Endodermal cell (in vitro differentiated cells): ENCODE measurements at regions not wholly inside any gene's neighbourhood (a gene's known extent, or its start where the extent isn't known, plus 50 kb on each side); places are given as distances from the start of the nearest gene placed in this dataset.

Experiments
- DNase-seq: peaks from one replicate; pipeline ENCODE4 v3.0.0-alpha.2; 2017
- H3K27ac ChIP-seq: 2 replicates; pipeline ENCODE4 v1.5.1; 2013; ENCODE audit warnings: mild to moderate bottlenecking, low read depth, low read length, moderate library complexity
- H3K27me3 ChIP-seq: 2 replicates; pipeline ENCODE4 v1.6.1; 2013; ENCODE audit warnings: mild to moderate bottlenecking, low read length, moderate library complexity; ENCODE audit not compliant: insufficient read depth, control insufficient read depth, poor library complexity, severe bottlenecking
- H3K36me3 ChIP-seq: 2 replicates; pipeline ENCODE4 v1.7.0; 2013; ENCODE audit warnings: mild to moderate bottlenecking, low read length, moderate library complexity; ENCODE audit not compliant: control insufficient read depth, insufficient read depth
- H3K4me1 ChIP-seq: one replicate; pipeline ENCODE4 v1.7.0; 2013; ENCODE audit warnings: low read length; ENCODE audit not compliant: control insufficient read depth, insufficient read depth
- H3K4me3 ChIP-seq: 2 replicates; pipeline ENCODE4 v1.5.1; 2013; ENCODE audit warnings: mild to moderate bottlenecking, low read length, moderate library complexity
- H3K9ac ChIP-seq: 2 replicates; pipeline ENCODE4 v1.6.1; 2013; ENCODE audit warnings: mild to moderate bottlenecking, low read length, moderate library complexity; ENCODE audit not compliant: poor library complexity, severe bottlenecking; ENCODE audit errors: extremely low read depth
- H3K9me3 ChIP-seq: 2 replicates; pipeline ENCODE4 v1.6.1; 2013; ENCODE audit warnings: mild to moderate bottlenecking, low read length, moderate library complexity; ENCODE audit not compliant: control insufficient read depth
- H3K27ac Mint-ChIP-seq: 2 replicates; pipeline ENCODE4 v1.8.0; 2020; ENCODE audit warnings: mixed read lengths
- H3K27me3 Mint-ChIP-seq: 2 replicates; pipeline ENCODE4 v1.8.0; 2021; ENCODE audit warnings: mild to moderate bottlenecking, mixed read lengths; ENCODE audit not compliant: insufficient read depth
- H3K36me3 Mint-ChIP-seq: 2 replicates; pipeline ENCODE4 v1.8.0; 2020; ENCODE audit warnings: low read depth, mixed read lengths
- H3K4me1 Mint-ChIP-seq: 2 replicates; pipeline ENCODE4 v1.8.0; 2020; ENCODE audit warnings: mixed read lengths
- H3K4me3 Mint-ChIP-seq: 2 replicates; pipeline ENCODE4 v1.8.0; 2020; ENCODE audit warnings: mild to moderate bottlenecking, moderate library complexity, mixed read lengths
- H3K9me3 Mint-ChIP-seq: 2 replicates; pipeline ENCODE4 v1.8.0; 2020; ENCODE audit warnings: mild to moderate bottlenecking, mixed read lengths
- CTCF ChIP-seq: fragments of 200-600 bp; sonication (generic); conservative IDR thresholded peaks from 2 replicates; pipeline ENCODE4 v1.5.0; 2021; ENCODE audit warnings: antibody characterized with exemption, mild to moderate bottlenecking
- WGBS, 2 experiments: methylation state at CpG; one replicate each; pipeline versions ENCODE4 v1.1.5 to v1.1.7; 2013; ENCODE audit warnings: missing lambda C conversion rate in 2 of 2, mixed read lengths in 1 of 2; ENCODE audit not compliant: insufficient coverage in 1 of 2, insufficient read length in 1 of 2; 5-methylcytosine and 5-hydroxymethylcytosine counted together

DNA sequence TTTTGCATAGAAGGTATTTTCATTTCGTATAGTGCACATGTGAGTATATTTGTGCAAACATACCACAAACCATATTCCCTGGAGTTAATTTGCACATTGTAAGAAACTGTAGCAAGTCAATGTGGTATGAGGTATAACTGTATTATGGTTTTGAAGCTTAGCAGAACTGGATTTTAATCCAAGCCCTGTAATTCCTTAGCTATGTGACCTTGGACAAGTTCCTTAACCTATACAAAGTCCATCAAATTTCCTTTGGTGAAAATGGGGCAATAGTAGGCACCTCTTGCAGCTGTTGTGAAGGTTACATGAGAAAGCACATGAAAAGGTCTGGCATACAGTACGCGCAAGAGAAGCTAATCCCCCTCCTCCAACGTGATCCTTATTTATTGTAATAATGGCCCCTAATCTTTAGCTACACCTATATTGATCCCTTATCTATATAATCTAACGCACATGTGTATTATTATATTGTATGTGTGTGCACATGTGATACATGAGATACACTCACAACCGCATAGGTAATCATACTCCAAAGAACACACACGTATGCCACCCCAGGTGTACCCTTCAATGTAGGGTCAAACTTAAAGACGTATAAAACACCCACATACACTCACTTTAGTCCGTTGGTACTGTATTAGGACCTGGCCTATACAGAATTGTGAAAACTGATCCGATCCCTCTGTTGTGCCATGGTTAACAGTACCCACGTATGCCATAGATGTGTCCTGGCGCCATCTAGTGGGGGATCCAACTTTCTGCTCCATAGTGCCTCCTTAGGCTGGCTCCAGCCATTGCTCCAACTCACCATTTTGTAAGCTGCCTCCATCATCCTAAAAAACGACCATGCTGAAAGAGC is 402.9 kb upstream of the SLC14A2 start:
- peaks cover 7% of the 10 kb centered on the region for H3K4me1 Mint-ChIP-seq
- 23 to 49% methylated on average over 5 to 11 of the region's 13 CpGs for WGBS, 2 experiments
- no peaks in the 10 kb centered on the region for H3K36me3 Mint-ChIP-seq
- TF ChIP-seq CTCF = peak; percentile 100
- H3K36me3 ChIP-seq = no peaks in the 10 kb centered on the region
- H3K27ac ChIP-seq = no peak overlapping the region
- H3K27me3 ChIP-seq = no peaks in the 10 kb centered on the region
- no peaks in the 10 kb centered on the region for H3K27me3 Mint-ChIP-seq
- H3K27ac Mint-ChIP-seq = no peak overlapping the region
- H3K4me3 ChIP-seq = no peak overlapping the region
- H3K9me3 ChIP-seq = no peaks in the 10 kb centered on the region
- no peak overlapping the region for H3K9ac ChIP-seq
- H3K4me3 Mint-ChIP-seq = no peak overlapping the region
- H3K4me1 ChIP-seq = no peaks in the 10 kb centered on the region
- peaks cover 3% of the 10 kb centered on the region for H3K9me3 Mint-ChIP-seq
- DNase-seq = peak; percentile 94

DNA sequence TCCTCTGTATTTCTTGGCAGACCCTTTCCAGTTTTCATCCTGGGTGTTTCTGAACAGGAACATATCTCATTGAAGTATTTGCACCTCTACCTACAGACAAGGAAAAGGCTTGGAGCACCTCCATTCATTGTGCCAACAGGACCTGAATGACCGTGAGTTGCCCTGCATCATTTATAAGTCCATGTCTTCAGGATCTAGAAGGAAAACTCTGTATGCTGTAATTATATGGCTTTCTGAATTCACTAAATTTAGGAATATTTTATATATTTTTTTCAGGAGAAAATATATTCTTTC is 402.3 kb upstream of the SLC14A2 start:
- WGBS, 2 experiments = 100% methylated on average over 1 of the region's 1 CpG; no CpG with 5 or more reads in 1 of the 2 experiments
- no peaks in the 10 kb centered on the region for H3K9me3 ChIP-seq
- H3K27ac Mint-ChIP-seq = no peak overlapping the region
- no peaks in the 10 kb centered on the region for H3K27me3 ChIP-seq
- no peak overlapping the region for H3K27ac ChIP-seq
- peak; percentile 1 for TF ChIP-seq CTCF
- H3K36me3 Mint-ChIP-seq = no peaks in the 10 kb centered on the region
- no peaks in the 10 kb centered on the region for H3K36me3 ChIP-seq
- no peaks in the 10 kb centered on the region for H3K27me3 Mint-ChIP-seq
- no peak overlapping the region for H3K9ac ChIP-seq
- peaks cover 7% of the 10 kb centered on the region for H3K4me1 Mint-ChIP-seq
- H3K4me1 ChIP-seq = no peaks in the 10 kb centered on the region
- H3K9me3 Mint-ChIP-seq = peaks cover 3% of the 10 kb centered on the region
- no peak for DNase-seq
- no peak overlapping the region for H3K4me3 Mint-ChIP-seq
- no peak overlapping the region for H3K4me3 ChIP-seq

DNA sequence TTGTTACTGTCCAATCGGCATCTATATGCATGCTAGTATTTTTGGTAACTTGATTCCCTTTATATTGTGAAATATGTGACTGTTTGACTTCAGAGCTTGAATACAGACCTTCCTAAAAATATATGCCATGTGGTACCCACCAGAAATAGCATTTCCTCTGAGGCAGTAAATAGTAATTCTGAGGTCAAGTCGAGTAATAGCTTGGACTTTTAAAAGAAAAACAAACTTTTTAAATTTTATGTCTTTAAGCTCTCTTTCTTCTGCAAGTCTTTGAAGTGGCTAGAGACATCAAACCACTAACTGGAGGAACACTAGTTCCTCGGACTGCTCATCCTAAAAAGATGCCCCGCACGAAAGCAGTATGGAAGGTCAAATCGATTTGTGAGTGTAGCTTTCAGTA is 396.8 kb upstream of the SLC14A2 start:
- Mint-ChIP-seq H3K4me1 (peaks cover 15% of the 10 kb centered on the region), H3K36me3 (no peaks in the 10 kb centered on the region), H3K27me3 (no peaks in the 10 kb centered on the region), H3K27ac (no peak overlapping the region), H3K9me3 (no peaks in the 10 kb centered on the region), H3K4me3 (no peak overlapping the region)
- H3K4me1 ChIP-seq = no peaks in the 10 kb centered on the region
- DNase-seq = no peak
- WGBS, 2 experiments = 86 to 93% methylated on average over 1 to 6 of the region's 6 CpGs
- no peaks in the 10 kb centered on the region for H3K27me3 ChIP-seq
- no peak overlapping the region for H3K9ac ChIP-seq
- H3K27ac ChIP-seq = no peak overlapping the region
- H3K4me3 ChIP-seq = no peak overlapping the region
- no peaks in the 10 kb centered on the region for H3K36me3 ChIP-seq
- no peaks in the 10 kb centered on the region for H3K9me3 ChIP-seq
- no peak for TF ChIP-seq CTCF
